ENCODE measurements at regions not wholly inside any gene's neighbourhood (a gene's known extent, or its start where the extent isn't known, plus 50 kb on each side); places are given as distances from the start of the nearest gene placed in this dataset.
A peak's percentile ranks its signal among the peaks of the same experiment; 100 is the strongest.

DNA sequence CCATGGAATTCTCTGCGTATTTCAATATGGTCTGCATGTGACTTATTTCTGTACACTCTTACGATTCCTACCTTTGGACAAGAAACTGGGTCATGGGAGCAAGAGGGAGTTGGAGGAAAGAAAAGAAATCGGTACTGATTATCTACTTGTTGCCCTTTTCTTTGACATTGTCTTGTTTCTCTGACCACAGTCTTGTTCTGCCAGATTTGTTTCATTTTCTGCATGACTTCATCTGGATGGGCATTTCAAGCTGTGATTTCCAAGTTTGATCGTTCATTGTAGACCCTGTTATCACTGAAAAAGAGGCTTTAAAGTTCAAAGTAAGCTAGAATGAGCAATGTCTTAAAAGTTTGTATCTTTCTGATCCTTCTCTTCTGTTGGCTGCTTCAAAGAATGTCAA lies 2186.3 kb upstream of the CELF4 start:
- Histone ChIP-seq H3K4me3 (no peak overlapping the region), H3K27ac (peak overlapping the region; percentile 13 to 57), H3K27me3 (no peaks in the 10 kb centered on the region), H3K36me3 (ENCODE audit: low read depth, missing control alignments) (no peaks in the 10 kb centered on the region), H3K4me1 (peaks cover 5% of the 10 kb centered on the region), H3K9me3 (no peaks in the 10 kb centered on the region)
- 47 to 62% methylated on average over 4 of the region's 4 CpGs for WGBS, 2 donors
- DNase-seq, result no peak
- intact Hi-C loops (cut with DNase I; ENCODE audit: low total_unique reads), result no loop called here
- TF ChIP-seq POLR2A (IDR thresholded peaks at IDR 0.05) (no peak), CTCF (IDR thresholded peaks at IDR 0.05) (no peak)

GRCh38 chr18:39751161-39751560 lies 2185.6 kb upstream of the CELF4 start:
- no peak for TF ChIP-seq CTCF (IDR thresholded peaks at IDR 0.05)
- TF ChIP-seq POLR2A (IDR thresholded peaks at IDR 0.05), result no peak
- Histone ChIP-seq H3K27me3 (no peaks in the 10 kb centered on the region), H3K4me1 (peaks cover 5% of the 10 kb centered on the region), H3K4me3 (no peak overlapping the region), H3K36me3 (ENCODE audit: low read depth, missing control alignments) (no peaks in the 10 kb centered on the region), H3K27ac (peak overlapping the region in 1 of 2 donors; percentile 57), H3K9me3 (no peaks in the 10 kb centered on the region)
- 33 to 48% methylated on average over 1 of the region's 1 CpG for WGBS, 2 donors
- no peak for DNase-seq
- intact Hi-C loops (cut with DNase I; ENCODE audit: low total_unique reads), result no loop called here

GRCh38 chr18:39749154-39749553 lies 2183.6 kb upstream of the CELF4 start:
- no peak overlapping the region for H3K4me3 ChIP-seq
- H3K9me3 ChIP-seq, result no peaks in the 10 kb centered on the region
- DNase-seq, result no peak
- H3K27me3 ChIP-seq, result no peaks in the 10 kb centered on the region
- WGBS, 2 donors, result 86 to 97% methylated on average over 2 of the region's 2 CpGs
- H3K36me3 ChIP-seq (ENCODE audit: low read depth, missing control alignments), result no peaks in the 10 kb centered on the region
- TF ChIP-seq POLR2A (IDR thresholded peaks at IDR 0.05), result no peak
- no peak for TF ChIP-seq CTCF (IDR thresholded peaks at IDR 0.05)
- H3K4me1 ChIP-seq, result peaks cover 5% of the 10 kb centered on the region
- peak overlapping the region in 1 of 2 donors; percentile 47 for H3K27ac ChIP-seq
- intact Hi-C loops (cut with DNase I; ENCODE audit: low total_unique reads), result no loop called here

DNA sequence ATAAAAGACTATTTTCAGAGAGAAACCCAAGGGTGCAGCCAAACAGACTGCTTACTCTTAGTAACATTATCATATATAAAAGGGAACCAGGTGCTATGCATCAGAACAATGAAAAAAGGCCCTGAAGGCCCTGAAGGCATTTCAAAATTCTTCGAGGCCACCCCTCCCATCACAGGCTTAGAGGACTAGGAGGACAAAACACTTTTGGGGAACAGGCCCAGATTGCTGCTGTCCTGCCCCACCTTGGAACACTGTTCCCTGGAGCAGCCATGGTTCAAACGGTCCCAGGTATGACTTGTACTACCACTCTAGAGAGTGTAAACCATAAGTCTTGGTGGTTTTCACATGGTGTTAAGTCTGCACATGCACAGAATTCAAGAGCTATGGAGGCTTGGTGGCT lies 2183.1 kb upstream of the CELF4 start:
- Histone ChIP-seq H3K9me3 (no peaks in the 10 kb centered on the region), H3K27ac (peak overlapping the region; percentile 23 to 47), H3K36me3 (ENCODE audit: low read depth, missing control alignments) (no peaks in the 10 kb centered on the region), H3K4me1 (peaks cover 1% of the 10 kb centered on the region), H3K4me3 (no peak overlapping the region), H3K27me3 (no peaks in the 10 kb centered on the region)
- intact Hi-C loops (cut with DNase I; ENCODE audit: low total_unique reads), result no loop called here
- WGBS, 2 donors, result 76 to 79% methylated on average over 2 of the region's 2 CpGs
- DNase-seq, result no peak
- no peak for TF ChIP-seq CTCF (IDR thresholded peaks at IDR 0.05)
- TF ChIP-seq POLR2A (IDR thresholded peaks at IDR 0.05), result no peak

GRCh38 chr18:39746201-39746600 lies 2180.6 kb upstream of the CELF4 start:
- DNase-seq, result no peak
- no peaks in the 10 kb centered on the region for H3K27me3 ChIP-seq
- H3K4me1 ChIP-seq, result no peaks in the 10 kb centered on the region
- no peak overlapping the region for H3K4me3 ChIP-seq
- intact Hi-C loops (cut with DNase I; ENCODE audit: low total_unique reads), result no loop called here
- no peak for TF ChIP-seq CTCF (IDR thresholded peaks at IDR 0.05)
- no peak for TF ChIP-seq POLR2A (IDR thresholded peaks at IDR 0.05)
- 77 to 79% methylated on average over 4 of the region's 4 CpGs for WGBS, 2 donors
- no peaks in the 10 kb centered on the region for H3K9me3 ChIP-seq
- no peaks in the 10 kb centered on the region for H3K36me3 ChIP-seq (ENCODE audit: low read depth, missing control alignments)
- H3K27ac ChIP-seq, result no peak overlapping the region

All from testis (tissue), 2 donors.